Upper lobe of left lung (tissue), 4 donors: ENCODE measurements at regions not wholly inside any gene's neighbourhood (a gene's known extent, or its start where the extent isn't known, plus 50 kb on each side); places are given as distances from the start of the nearest gene placed in this dataset.

ENCODE experiments used
- CTCF ChIP-seq, 6 experiments: fragments of 450-650 bp in 4 of 6; fragments of 200-600 bp in 2 of 6; sonication (generic) in 2 of 6; IDR thresholded peaks; one replicate each; pipeline ENCODE4 v1.5.1; 2016 to 2019; ENCODE audit warnings: antibody characterized with exemption in 6 of 6
- EP300 ChIP-seq, 4 donors: sonication (generic); formaldehyde crosslinking; IDR thresholded peaks; one replicate each; pipeline ENCODE4 v1.5.1; 2017; ENCODE audit warnings: antibody characterized with exemption in 4 of 4, control low read depth in 2 of 4
- POLR2A ChIP-seq, 4 donors: fragments of 450-650 bp; IDR thresholded peaks; one replicate each; pipeline ENCODE4 v1.5.1; 2016 to 2017; ENCODE audit warnings: antibody characterized with exemption in 4 of 4, mild to moderate bottlenecking in 2 of 4
- POLR2AphosphoS5 ChIP-seq, 2 donors: sonication (generic); formaldehyde crosslinking; IDR thresholded peaks; one replicate each; pipeline ENCODE4 v1.5.1; 2017; ENCODE audit warnings: antibody characterized with exemption in 2 of 2

DNA sequence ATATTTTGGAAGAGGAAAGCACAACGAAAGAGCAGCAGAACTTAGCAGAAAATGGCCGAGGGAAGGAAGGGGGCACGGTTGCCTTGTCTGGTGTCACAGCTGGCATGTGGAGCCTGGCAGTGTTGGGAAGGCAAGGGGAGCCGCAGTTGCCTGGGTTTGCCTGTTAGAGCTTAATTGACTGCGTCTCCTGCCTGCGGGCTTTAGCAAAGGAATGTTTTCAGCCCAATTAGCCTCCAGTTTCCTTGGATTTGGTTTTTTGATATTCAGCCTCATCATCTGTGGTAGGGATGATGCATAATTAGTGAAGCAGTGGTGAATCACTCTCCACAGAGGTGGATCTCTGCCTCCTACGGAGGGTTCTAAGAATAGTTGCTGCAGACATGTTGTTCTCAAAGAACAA is 832.6 kb downstream of the QKI start:
- TF ChIP-seq EP300 (IDR thresholded peaks at IDR 0.05) (no peak), POLR2AphosphoS5 (IDR thresholded peaks at IDR 0.05) (no peak), CTCF (IDR thresholded peaks at IDR 0.05) (no peak), POLR2A (IDR thresholded peaks at IDR 0.05) (no peak)
